H1 (cell line): ENCODE measurements at regions not wholly inside any gene's neighbourhood (a gene's known extent, or its start where the extent isn't known, plus 50 kb on each side); places are given as distances from the start of the nearest gene placed in this dataset.

ENCODE experiments used
- CTCF ChIA-PET: fragments of 300-600 bp; sonication (Branson Sonifier 250); formaldehyde crosslinking; loops from one replicate; lab custom pipeline; 2021; ENCODE audit not compliant: partially characterized antibody; lab: Charles Lee
- POLR2A ChIA-PET: fragments of 300-600 bp; sonication (Branson Sonifier 250); formaldehyde crosslinking; loops from one replicate; lab custom pipeline; 2021; ENCODE audit warnings: inconsistent platforms; ENCODE audit not compliant: partially characterized antibody; lab: Charles Lee
- DNase-seq, 2 experiments: peaks; one replicate each; pipeline versions ENCODE4 v3.0.0 to v3.0.0-alpha.2; 2010 to 2022; ENCODE audit warnings: low spot score in 2 of 2, low read depth in 1 of 2, mixed read lengths in 1 of 2
- FAIRE-seq: peaks from 2 replicates; lab custom pipeline; 2011; peaks lifted over from hg19 to GRCh38; lab: Jason Lieb, UNC
- H2AFZ ChIP-seq: 2 replicates; pipeline ENCODE4 v1.8.1; 2012; ENCODE audit warnings: low read length, inconsistent platforms
- H2AK5ac ChIP-seq: 2 replicates; pipeline ENCODE4 v1.6.1; 2013; ENCODE audit warnings: low read depth, low read length
- H2BK120ac ChIP-seq: replicated peaks from 2 replicates; pipeline ENCODE3; 2013; ENCODE audit warnings: low read depth, low read length, inconsistent platforms
- H2BK12ac ChIP-seq: 2 replicates; pipeline ENCODE4 v1.6.1; 2013; ENCODE audit warnings: low read depth, low read length
- H2BK15ac ChIP-seq: 2 replicates; pipeline ENCODE4 v1.6.1; 2013; ENCODE audit warnings: low read length
- H2BK20ac ChIP-seq: 2 replicates; pipeline ENCODE4 v1.6.1; 2013; ENCODE audit warnings: low read length
- H2BK5ac ChIP-seq: 2 replicates; pipeline ENCODE4 v1.6.1; 2013; ENCODE audit warnings: low read depth, low read length
- H3K14ac ChIP-seq: 2 replicates; pipeline ENCODE4 v1.6.1; 2013; ENCODE audit warnings: inconsistent platforms; ENCODE audit not compliant: insufficient read length
- H3K18ac ChIP-seq: 2 replicates; pipeline ENCODE4 v1.6.1; 2013; ENCODE audit warnings: low read length; ENCODE audit errors: extremely low read depth
- H3K23ac ChIP-seq: 2 replicates; pipeline ENCODE4 v1.6.1; 2013; ENCODE audit warnings: inconsistent platforms; ENCODE audit not compliant: insufficient read length
- H3K23me2 ChIP-seq: 2 replicates; pipeline ENCODE4 v1.6.1; 2013; ENCODE audit warnings: low read depth, low read length
- H3K27ac ChIP-seq: 2 replicates; pipeline ENCODE4 v1.6.1; 2011; ENCODE audit warnings: low read depth, low read length, inconsistent platforms
- H3K27me3 ChIP-seq, 4 experiments: replicated peaks in 1 of 4; 1 replicate in 1 of 4; 2 replicates in 3 of 4; pipeline versions ENCODE4 v1.6.1 to v1.8.1; 2011 to 2013; ENCODE audit warnings: low read length in 3 of 4, mild to moderate bottlenecking in 3 of 4, inconsistent platforms in 2 of 4, mixed read lengths in 2 of 4, moderate library complexity in 1 of 4; ENCODE audit not compliant: control insufficient read depth in 3 of 4, insufficient read depth in 3 of 4; ENCODE audit errors: extremely low read depth in 1 of 4
- H3K36me3 ChIP-seq, 4 experiments: 2 replicates each; pipeline versions ENCODE4 v1.6.1 to v1.8.1; 2011 to 2013; ENCODE audit warnings: mild to moderate bottlenecking in 4 of 4, low read length in 3 of 4, moderate library complexity in 2 of 4, control low read depth in 1 of 4, inconsistent platforms in 1 of 4; ENCODE audit not compliant: insufficient read depth in 4 of 4, control insufficient read depth in 2 of 4
- H3K4ac ChIP-seq: replicated peaks from 2 replicates; pipeline ENCODE3; 2013; ENCODE audit warnings: low read length, low read depth, mixed read lengths, inconsistent platforms; ENCODE audit not compliant: insufficient read length
- H3K4me1 ChIP-seq, 4 experiments: replicated peaks in 1 of 4; 1 replicate in 1 of 4; 2 replicates in 3 of 4; pipeline versions ENCODE4 v1.6.1 to v1.8.1; 2011 to 2013; ENCODE audit warnings: low read length in 3 of 4, inconsistent platforms in 2 of 4, mixed read lengths in 1 of 4; ENCODE audit not compliant: insufficient read depth in 4 of 4, control insufficient read depth in 3 of 4
- H3K4me2 ChIP-seq, 2 experiments: 2 replicates each; pipeline versions ENCODE4 v1.6.1 to v1.8.1; 2011 to 2013; ENCODE audit warnings: low read depth in 2 of 2, low read length in 2 of 2, control low read depth in 1 of 2, inconsistent platforms in 1 of 2, mild to moderate bottlenecking in 1 of 2; ENCODE audit not compliant: insufficient read depth in 1 of 2
- H3K4me3 ChIP-seq, 4 experiments: fragments of 200-600, 300-600 bp in 1 of 4; sonication (generic), shearing (Covaris generic), sonication (Bioruptor Twin) in 1 of 4; 2 replicates each; pipeline versions ENCODE4 v1.5.1 to v1.8.1; 2011 to 2016; ENCODE audit warnings: low read length in 4 of 4, low read depth in 3 of 4, control low read depth in 2 of 4, inconsistent platforms in 2 of 4, mild to moderate bottlenecking in 2 of 4, mixed read lengths in 1 of 4, moderate library complexity in 1 of 4; ENCODE audit not compliant: insufficient read depth in 2 of 4; ENCODE audit errors: extremely low read depth in 1 of 4
- H3K56ac ChIP-seq: replicated peaks from 2 replicates; pipeline ENCODE3; 2013; ENCODE audit warnings: low read depth, mild to moderate bottlenecking, mixed read lengths, low read length, inconsistent platforms; ENCODE audit not compliant: insufficient read length
- H3K79me1 ChIP-seq: 2 replicates; pipeline ENCODE4 v1.6.1; 2013; ENCODE audit warnings: low read depth, low read length, control low read depth
- H3K79me2 ChIP-seq, 2 experiments: 2 replicates each; pipeline versions ENCODE4 v1.6.1 to v1.8.1; 2012 to 2013; ENCODE audit warnings: low read length in 2 of 2, mild to moderate bottlenecking in 2 of 2, inconsistent platforms in 1 of 2; ENCODE audit not compliant: insufficient read depth in 2 of 2, control insufficient read depth in 1 of 2
- H3K9ac ChIP-seq, 4 experiments: replicated peaks in 1 of 4; 1 replicate in 1 of 4; 2 replicates in 3 of 4; pipeline versions ENCODE4 v1.6.1 to v1.8.1; 2011 to 2013; ENCODE audit warnings: low read depth in 3 of 4, low read length in 3 of 4, control low read depth in 2 of 4, mild to moderate bottlenecking in 2 of 4, moderate library complexity in 2 of 4, inconsistent platforms in 1 of 4; ENCODE audit errors: extremely low read depth in 1 of 4
- H3K9me3 ChIP-seq, 2 experiments: 2 replicates each; pipeline versions ENCODE4 v1.6.1 to v1.8.1; 2012 to 2013; ENCODE audit warnings: mild to moderate bottlenecking in 2 of 2, moderate library complexity in 2 of 2, control low read depth in 1 of 2, inconsistent platforms in 1 of 2, low read depth in 1 of 2, low read length in 1 of 2, mixed read lengths in 1 of 2; ENCODE audit not compliant: insufficient read depth in 2 of 2
- H4K20me1 ChIP-seq, 2 experiments: replicated peaks in 1 of 2; 2 replicates each; pipeline versions ENCODE3 to v1.8.1; 2011 to 2013; ENCODE audit warnings: inconsistent platforms in 2 of 2, low read length in 2 of 2, mild to moderate bottlenecking in 1 of 2; ENCODE audit not compliant: insufficient read depth in 2 of 2, control insufficient read depth in 1 of 2
- H4K5ac ChIP-seq: 2 replicates; pipeline ENCODE4 v1.6.1; 2013; ENCODE audit warnings: low read length, low read depth, mixed read lengths, inconsistent platforms; ENCODE audit not compliant: insufficient read length
- H4K8ac ChIP-seq: 2 replicates; pipeline ENCODE4 v1.8.0; 2013; ENCODE audit warnings: mild to moderate bottlenecking, moderate library complexity, low read length, inconsistent platforms; ENCODE audit not compliant: insufficient read depth; ENCODE audit errors: extremely low read depth
- H4K91ac ChIP-seq: replicated peaks from 2 replicates; pipeline ENCODE3; 2013; ENCODE audit warnings: low read length, mixed read lengths, inconsistent platforms; ENCODE audit not compliant: insufficient read length
- BACH1 ChIP-seq: IDR thresholded peaks from 2 replicates; pipeline ENCODE4 v1.6.1; 2012; ENCODE audit warnings: low read length, improper control_type of control experiment
- EP300 ChIP-seq, 2 experiments: IDR thresholded peaks; 1 replicate in 1 of 2; 2 replicates in 1 of 2; pipeline ENCODE4 v1.6.1; 2011 to 2012; ENCODE audit warnings: low read depth in 2 of 2, low read length in 2 of 2, mild to moderate bottlenecking in 2 of 2, borderline replicate concordance in 1 of 2, inconsistent platforms in 1 of 2, moderate library complexity in 1 of 2
- EZH2 ChIP-seq: fragments of 200-600 bp; sonication (generic); IDR thresholded peaks from 2 replicates; pipeline ENCODE4 v1.7.1; 2012; ENCODE audit warnings: low read depth, mild to moderate bottlenecking, moderate library complexity, low read length, inconsistent platforms; ENCODE audit not compliant: severe bottlenecking
- GABPA ChIP-seq: IDR thresholded peaks from 2 replicates; pipeline ENCODE4 v1.6.1; 2011; ENCODE audit warnings: mild to moderate bottlenecking, low read length, moderate library complexity, borderline replicate concordance; ENCODE audit not compliant: insufficient read depth
- GTF2F1 ChIP-seq: IDR thresholded peaks from 2 replicates; pipeline ENCODE4 v1.6.1; 2012; ENCODE audit warnings: low read depth, low read length, improper control_type of control experiment, borderline replicate concordance
- KDM1A ChIP-seq: fragments of 200-600, 300-600 bp; sonication (generic); IDR thresholded peaks from 2 replicates; pipeline ENCODE4 v1.7.1; 2016; ENCODE audit warnings: mild to moderate bottlenecking, low read length, borderline replicate concordance
- SAP30 ChIP-seq: fragments of 300-600 bp; sonication (generic); IDR thresholded peaks from 2 replicates; pipeline ENCODE4 v1.7.1; 2012; ENCODE audit warnings: low read length, moderate library complexity, mild to moderate bottlenecking, inconsistent platforms; ENCODE audit not compliant: insufficient read depth, insufficient replicate concordance
- SIN3A ChIP-seq, 2 experiments: IDR thresholded peaks in 1 of 2; conservative IDR thresholded peaks in 1 of 2; 2 replicates each; pipeline ENCODE4 v1.6.1; 2011 to 2012; ENCODE audit warnings: low read length in 2 of 2, improper control_type of control experiment in 1 of 2, low read depth in 1 of 2, mild to moderate bottlenecking in 1 of 2
- SIRT6 ChIP-seq: IDR thresholded peaks from one replicate; pipeline ENCODE4 v1.7.1; 2012; ENCODE audit warnings: low read length, inconsistent platforms
- TAF1 ChIP-seq: IDR thresholded peaks from 2 replicates; pipeline ENCODE4 v1.6.1; 2011; ENCODE audit warnings: mild to moderate bottlenecking, low read depth, low read length
- WGBS, 2 experiments: shearing (Covaris generic) in 1 of 2; methylation state at CpG; one replicate each; pipeline versions ENCODE4 v1.1.6 to v1.1.7; 2013 to 2015; ENCODE audit warnings: low lambda C conversion rate in 2 of 2, mixed read lengths in 2 of 2, inconsistent platforms in 1 of 2, low coverage in 1 of 2, missing lambda C conversion rate in 1 of 2; ENCODE audit not compliant: insufficient replicate concordance in 2 of 2, insufficient coverage in 1 of 2, insufficient read length in 1 of 2; ENCODE audit errors: extremely low coverage in 1 of 2, missing lambda C conversion rate in 1 of 2; 5-methylcytosine and 5-hydroxymethylcytosine counted together

GRCh38 chr13:81738364-81738763, 1397.4 kb upstream of the SPRY2 start:
- Histone ChIP-seq H3K56ac (no peak overlapping the region), H2BK12ac (no peak overlapping the region), H3K4me3 (no peak overlapping the region), H3K18ac (no peak overlapping the region), H4K5ac (no peak overlapping the region), H3K14ac (no peak overlapping the region), H4K20me1 (no peaks in the 10 kb centered on the region), H3K27me3 (no peaks in the 10 kb centered on the region), H3K36me3 (no peaks in the 10 kb centered on the region), H2BK20ac (no peak overlapping the region), H2BK5ac (no peak overlapping the region), H4K8ac (no peak overlapping the region), H3K9ac (no peak overlapping the region), H3K23ac (no peak overlapping the region), H2AFZ (no peak overlapping the region), H3K23me2 (no peaks in the 10 kb centered on the region), H3K4me1 (no peaks in the 10 kb centered on the region), H2AK5ac (no peak overlapping the region), H3K4ac (no peak overlapping the region), H3K79me2 (no peaks in the 10 kb centered on the region), H3K27ac (no peak overlapping the region), H3K79me1 (no peaks in the 10 kb centered on the region), H3K4me2 (no peak overlapping the region), H2BK15ac (no peak overlapping the region), H4K91ac (no peak overlapping the region), H3K9me3 (no peaks in the 10 kb centered on the region), H2BK120ac (no peak overlapping the region)
- ChIA-PET POLR2A (no interaction called here), CTCF (no interaction called here)
- no peak for FAIRE-seq
- no peak for TF ChIP-seq GTF2F1
- TF ChIP-seq SAP30 = no peak
- TF ChIP-seq EP300 (IDR thresholded peaks at IDR 0.05; ENCODE audit: borderline replicate concordance in 1 of 2, low read depth in 2 of 2, low read length in 2 of 2) = no peak
- TF ChIP-seq GABPA = no peak
- TF ChIP-seq TAF1 = no peak
- TF ChIP-seq BACH1 = no peak
- no peak for TF ChIP-seq SIN3A (conservative IDR thresholded peaks at IDR 0.05 in 1 of 2, IDR thresholded peaks at IDR 0.05 in 1 of 2; ENCODE audit: low read depth in 1 of 2, low read length in 2 of 2)
- no peak for TF ChIP-seq KDM1A
- TF ChIP-seq SIRT6 = no peak
- no peak for TF ChIP-seq EZH2
- 83% methylated on average over 1 of the region's 1 CpG; no CpG with 5 or more reads in 1 of the 2 experiments for WGBS, 2 experiments
- DNase-seq = no peak
